ENCODE measurements at regions not wholly inside any gene's neighbourhood (a gene's known extent, or its start where the extent isn't known, plus 50 kb on each side); places are given as distances from the start of the nearest gene placed in this dataset.
A peak's percentile ranks its signal among the peaks of the same experiment; 100 is the strongest.
"Not testable (repeated sequence)": the region's sequence is repeated elsewhere in the genome, so short reads cannot be mapped to it uniquely, and the experiment has no call there.

GRCh38 chrX:121642415-121642814 lies 595.0 kb downstream of the GLUD2 start:
- DNase-seq (ENCODE audit: low read depth) = peak; percentile 10

GRCh38 chrX:121649417-121649816 lies 602.0 kb downstream of the GLUD2 start:
- DNase-seq (ENCODE audit: low read depth) = no peak

- DNase-seq (ENCODE audit: low read depth) = no peak
Measured at GRCh38 chrX:121655276-121655675, 607.9 kb downstream of the GLUD2 start.

GRCh38 chrX:121666171-121666570 lies 618.8 kb downstream of the GLUD2 start:
- DNase-seq (ENCODE audit: low read depth) = no peak

- no peak for DNase-seq (ENCODE audit: low read depth)
Measured at GRCh38 chrX:121671649-121672048, 624.2 kb downstream of the GLUD2 start.

GRCh38 chrX:121709236-121709635 lies 661.8 kb downstream of the GLUD2 start:
- peak; percentile 7 for DNase-seq (ENCODE audit: low read depth)

- peak; percentile 20 for DNase-seq (ENCODE audit: low read depth)
Measured at GRCh38 chrX:121733514-121733913, 686.1 kb downstream of the GLUD2 start.

GRCh38 chrX:121746105-121746504 lies 698.7 kb downstream of the GLUD2 start:
- DNase-seq (ENCODE audit: low read depth) = no peak

- not testable (repeated sequence) for DNase-seq (ENCODE audit: low read depth)
Measured at GRCh38 chrX:121753602-121754001, 706.2 kb downstream of the GLUD2 start.

GRCh38 chrX:121754301-121754700 lies 706.9 kb downstream of the GLUD2 start:
- DNase-seq (ENCODE audit: low read depth) = no peak

- DNase-seq (ENCODE audit: low read depth) = no peak
Measured at GRCh38 chrX:121755541-121755940, 708.1 kb downstream of the GLUD2 start.

- no peak for DNase-seq (ENCODE audit: low read depth)
Measured at GRCh38 chrX:121761845-121762244, 714.4 kb downstream of the GLUD2 start.

GRCh38 chrX:121763671-121764070 lies 716.3 kb downstream of the GLUD2 start:
- no peak for DNase-seq (ENCODE audit: low read depth)

- not testable (repeated sequence) for DNase-seq (ENCODE audit: low read depth)
Measured at GRCh38 chrX:121768210-121768609, 720.8 kb downstream of the GLUD2 start.

GRCh38 chrX:121781991-121782390 lies 734.6 kb downstream of the GLUD2 start:
- no peak for DNase-seq (ENCODE audit: low read depth)

- no peak for DNase-seq (ENCODE audit: low read depth)
Measured at GRCh38 chrX:121782544-121782943, 735.1 kb downstream of the GLUD2 start.

GRCh38 chrX:121782976-121783375 lies 735.6 kb downstream of the GLUD2 start:
- DNase-seq (ENCODE audit: low read depth) = no peak

GRCh38 chrX:121802881-121803412 lies 755.5 kb downstream of the GLUD2 start:
- no peak for DNase-seq (ENCODE audit: low read depth)

GRCh38 chrX:121823406-121823805 lies 776.0 kb downstream of the GLUD2 start:
- no peak for DNase-seq (ENCODE audit: low read depth)

- DNase-seq (ENCODE audit: low read depth) = peak; percentile 7
Measured at GRCh38 chrX:121831601-121832000, 784.2 kb downstream of the GLUD2 start.

GRCh38 chrX:121832446-121832845 lies 785.0 kb downstream of the GLUD2 start:
- DNase-seq (ENCODE audit: low read depth) = no peak

- DNase-seq (ENCODE audit: low read depth) = no peak
Measured at GRCh38 chrX:121836000-121836399, 788.6 kb downstream of the GLUD2 start.

GRCh38 chrX:121851033-121851432 lies 803.6 kb downstream of the GLUD2 start:
- DNase-seq (ENCODE audit: low read depth) = no peak

- DNase-seq (ENCODE audit: low read depth) = no peak
Measured at GRCh38 chrX:121853762-121854613, 806.6 kb downstream of the GLUD2 start.
